ENCODE measurements at regions not wholly inside any gene's neighbourhood (a gene's known extent, or its start where the extent isn't known, plus 50 kb on each side); places are given as distances from the start of the nearest gene placed in this dataset.
"Not testable (repeated sequence)": the region's sequence is repeated elsewhere in the genome, so short reads cannot be mapped to it uniquely, and the experiment has no call there.

GRCh38 chr17:22301353-22301745 lies 609.0 kb downstream of the KCNJ18 start:
- TF ChIP-seq, protein P1, sequence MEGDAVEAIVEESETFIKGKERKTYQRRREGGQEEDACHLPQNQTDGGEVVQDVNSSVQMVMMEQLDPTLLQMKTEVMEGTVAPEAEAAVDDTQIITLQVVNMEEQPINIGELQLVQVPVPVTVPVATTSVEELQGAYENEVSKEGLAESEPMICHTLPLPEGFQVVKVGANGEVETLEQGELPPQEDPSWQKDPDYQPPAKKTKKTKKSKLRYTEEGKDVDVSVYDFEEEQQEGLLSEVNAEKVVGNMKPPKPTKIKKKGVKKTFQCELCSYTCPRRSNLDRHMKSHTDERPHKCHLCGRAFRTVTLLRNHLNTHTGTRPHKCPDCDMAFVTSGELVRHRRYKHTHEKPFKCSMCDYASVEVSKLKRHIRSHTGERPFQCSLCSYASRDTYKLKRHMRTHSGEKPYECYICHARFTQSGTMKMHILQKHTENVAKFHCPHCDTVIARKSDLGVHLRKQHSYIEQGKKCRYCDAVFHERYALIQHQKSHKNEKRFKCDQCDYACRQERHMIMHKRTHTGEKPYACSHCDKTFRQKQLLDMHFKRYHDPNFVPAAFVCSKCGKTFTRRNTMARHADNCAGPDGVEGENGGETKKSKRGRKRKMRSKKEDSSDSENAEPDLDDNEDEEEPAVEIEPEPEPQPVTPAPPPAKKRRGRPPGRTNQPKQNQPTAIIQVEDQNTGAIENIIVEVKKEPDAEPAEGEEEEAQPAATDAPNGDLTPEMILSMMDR (conservative IDR thresholded peaks at IDR 0.05), result no peak

GRCh38 chr17:22303096-22303495 lies 610.8 kb downstream of the KCNJ18 start:
- TF ChIP-seq, protein P1 (conservative IDR thresholded peaks at IDR 0.05), result no peak
- H3K27ac ChIP-seq, result no peak overlapping the region

More at GRCh38 chr17:22301353-22301745, 609.0 kb downstream of the KCNJ18 start:
- no peak overlapping the region for H3K27ac ChIP-seq

DNA sequence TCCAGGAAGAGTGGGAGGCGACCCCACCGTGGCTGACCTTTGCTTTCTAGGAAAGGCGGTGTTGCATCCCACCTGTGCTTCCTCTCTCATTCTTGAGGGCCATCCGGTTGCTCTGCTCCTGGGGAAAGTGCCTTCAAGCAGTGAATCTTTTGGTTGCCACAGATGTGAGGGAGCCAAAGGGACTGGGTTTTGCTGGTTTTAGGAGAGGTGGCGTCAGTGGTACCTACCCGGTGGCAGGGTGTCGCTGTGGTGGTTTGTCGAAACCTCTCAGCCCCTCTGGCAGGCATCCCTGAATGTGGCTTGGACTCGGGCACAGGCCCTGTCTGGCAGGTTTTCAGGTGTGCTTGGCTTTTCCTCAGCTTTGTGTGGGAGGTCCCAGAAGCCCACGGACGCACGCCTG lies 611.5 kb downstream of the KCNJ18 start:
- TF ChIP-seq, protein P1 (conservative IDR thresholded peaks at IDR 0.05), result no peak
- H3K27ac ChIP-seq, result no peak overlapping the region

- no peak overlapping the region for H3K27ac ChIP-seq
- TF ChIP-seq, protein P1 (conservative IDR thresholded peaks at IDR 0.05), result no peak
Measured at GRCh38 chr17:22304667-22305303, 612.5 kb downstream of the KCNJ18 start.

GRCh38 chr17:22305356-22306071 lies 613.2 kb downstream of the KCNJ18 start:
- H3K27ac ChIP-seq, result no peak overlapping the region
- TF ChIP-seq, protein P1 (conservative IDR thresholded peaks at IDR 0.05), result no peak

DNA sequence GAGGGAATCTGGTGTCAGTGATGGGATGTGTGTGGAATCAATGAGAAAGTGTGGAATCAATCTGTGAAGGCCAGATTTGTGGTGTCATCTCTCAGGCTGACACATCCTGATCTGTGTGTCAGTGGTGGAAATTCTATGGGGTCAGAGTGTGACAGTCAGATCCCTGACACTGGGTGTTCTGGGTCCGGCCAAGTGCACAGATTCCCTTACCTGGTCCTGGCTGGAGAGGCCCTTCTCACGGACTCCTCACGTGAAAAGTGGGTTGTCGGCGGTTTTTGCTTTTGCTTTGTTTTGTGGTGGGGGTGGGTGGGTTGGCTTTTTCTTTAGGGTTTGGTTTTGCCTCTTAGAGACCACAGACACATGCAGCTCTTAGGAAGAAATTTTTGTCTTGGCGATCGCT lies 618.0 kb downstream of the KCNJ18 start:
- H3K27ac ChIP-seq, result not testable (repeated sequence)

DNA sequence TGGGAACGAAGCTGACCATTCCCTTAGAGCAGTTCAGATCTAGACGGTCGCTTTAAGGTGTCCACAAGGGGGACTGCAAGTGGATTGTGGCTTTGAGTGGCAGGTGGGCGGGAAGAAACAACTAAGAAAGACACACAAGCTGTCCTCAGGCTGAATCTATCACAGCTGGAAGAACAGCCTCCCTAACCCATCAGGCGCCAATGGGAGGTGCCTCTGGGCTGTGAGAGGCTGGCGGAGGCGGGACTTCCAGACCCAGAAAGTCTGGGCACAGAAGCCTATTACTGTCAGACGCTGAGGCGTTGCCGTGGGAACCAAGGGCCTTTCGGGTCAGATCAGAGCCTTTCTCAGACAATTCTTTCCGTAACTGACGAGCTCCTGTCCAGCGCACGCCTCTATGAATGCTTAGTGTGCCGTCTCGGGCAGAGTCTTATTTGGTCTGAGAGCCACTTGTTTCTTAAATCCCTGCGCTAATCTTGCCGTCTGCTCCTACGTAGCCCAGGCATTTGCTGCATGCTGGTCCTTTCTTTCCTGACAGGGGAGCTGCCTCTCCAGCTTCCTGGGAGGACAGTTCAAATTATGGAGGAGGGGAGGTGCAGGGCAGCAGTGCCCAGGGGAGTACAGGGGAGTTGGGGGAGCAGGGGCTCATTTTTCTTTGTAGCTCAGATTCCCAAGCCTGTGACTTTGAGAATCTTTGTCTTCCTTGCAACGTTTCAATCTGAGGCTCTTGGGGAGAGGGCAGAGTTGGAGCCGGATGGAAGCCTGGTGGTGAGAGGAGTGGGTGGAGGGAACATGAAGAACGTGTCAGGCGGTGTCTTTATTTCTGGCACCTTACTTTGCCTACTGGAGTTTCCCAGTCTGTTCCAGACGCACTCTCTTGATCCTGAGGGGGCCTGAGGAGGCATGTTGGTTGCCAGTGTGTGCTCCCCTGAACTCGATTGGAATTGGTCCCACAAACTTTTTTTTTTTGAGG lies 618.7 kb downstream of the KCNJ18 start:
- no peak overlapping the region for H3K27ac ChIP-seq
- TF ChIP-seq, protein P1 (conservative IDR thresholded peaks at IDR 0.05), result no peak

DNA sequence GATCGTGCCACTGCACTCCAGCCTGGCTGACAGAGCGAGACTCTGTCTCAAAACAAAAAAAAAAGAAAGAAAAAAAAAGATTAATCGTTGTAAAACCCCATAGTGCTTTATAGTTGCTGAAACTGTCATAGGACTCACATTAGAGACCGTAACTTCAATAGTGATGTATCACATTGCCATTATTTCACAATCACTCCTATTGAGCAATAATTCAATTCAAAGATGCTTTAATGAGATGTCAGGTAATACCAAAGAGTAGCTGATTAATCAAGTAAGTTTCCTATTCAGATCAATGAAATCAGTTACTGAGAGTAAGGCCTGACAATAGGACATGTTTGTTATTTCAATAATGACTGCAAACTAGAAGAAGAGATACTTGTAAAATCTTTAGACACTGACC lies 628.7 kb downstream of the KCNJ18 start:
- H3K27ac ChIP-seq, result not testable (repeated sequence)

DNA sequence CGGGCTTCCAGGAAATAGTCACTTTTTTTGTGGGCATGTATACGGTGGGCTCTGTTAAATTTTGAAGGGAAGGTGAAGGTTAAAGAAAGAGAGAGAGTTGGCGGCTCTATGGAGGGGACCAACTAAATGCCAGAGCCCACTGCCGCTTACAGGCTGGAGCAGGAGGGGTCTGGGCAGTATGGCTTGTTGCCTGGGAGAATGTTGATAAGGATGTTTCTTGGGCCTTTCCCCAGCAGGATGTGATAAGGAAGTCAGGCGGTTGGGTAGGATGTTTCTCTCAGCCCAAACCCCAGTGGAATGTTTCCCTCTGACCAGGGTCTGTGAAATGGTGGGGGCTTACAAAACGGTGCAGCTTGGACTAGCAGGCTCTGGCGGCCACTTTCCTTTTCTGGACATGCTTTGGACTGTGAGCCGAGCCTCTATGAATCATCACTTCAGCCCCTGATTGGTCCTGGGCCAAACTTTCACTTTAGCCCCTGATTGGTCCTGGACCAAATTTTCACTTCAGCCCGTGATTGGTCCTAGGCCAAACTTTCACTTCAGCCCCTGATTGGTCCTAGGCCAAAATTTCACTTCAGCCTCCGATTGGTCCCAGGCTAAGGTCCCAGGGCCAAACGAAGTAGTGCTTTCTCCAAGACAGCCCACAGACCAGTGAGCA lies 630.7 kb downstream of the KCNJ18 start:
- H3K27ac ChIP-seq, result not testable (repeated sequence)
